GM10248 (cell line): ENCODE measurements at regions not wholly inside any gene's neighbourhood (a gene's known extent, or its start where the extent isn't known, plus 50 kb on each side); places are given as distances from the start of the nearest gene placed in this dataset.

Experiments
- CTCF ChIA-PET: fragments of 300-600 bp; sonication (Branson Sonifier 250); formaldehyde crosslinking; extraction: SDS; loops from one replicate; lab custom pipeline; 2021; ENCODE audit warnings: antibody characterized with exemption; lab: Yijun Ruan, JAX
- POLR2A ChIA-PET: fragments of 350-650 bp; sonication (Branson Sonifier 250); formaldehyde crosslinking; extraction: SDS; loops from one replicate; lab custom pipeline; 2020; ENCODE audit warnings: antibody characterized with exemption; lab: Yijun Ruan, JAX
- DNase-seq: peaks from one replicate; pipeline ENCODE4 v3.0.0; 2012; ENCODE audit errors: extremely low spot score
- TF ChIP-seq, protein P1 (sequence below): IDR thresholded peaks from 2 replicates; pipeline ENCODE4 v1.5.1; 2012; ENCODE audit warnings: mild to moderate bottlenecking, low read depth; ENCODE audit errors: extremely low read depth, missing control alignments, control extremely low read depth

DNA sequence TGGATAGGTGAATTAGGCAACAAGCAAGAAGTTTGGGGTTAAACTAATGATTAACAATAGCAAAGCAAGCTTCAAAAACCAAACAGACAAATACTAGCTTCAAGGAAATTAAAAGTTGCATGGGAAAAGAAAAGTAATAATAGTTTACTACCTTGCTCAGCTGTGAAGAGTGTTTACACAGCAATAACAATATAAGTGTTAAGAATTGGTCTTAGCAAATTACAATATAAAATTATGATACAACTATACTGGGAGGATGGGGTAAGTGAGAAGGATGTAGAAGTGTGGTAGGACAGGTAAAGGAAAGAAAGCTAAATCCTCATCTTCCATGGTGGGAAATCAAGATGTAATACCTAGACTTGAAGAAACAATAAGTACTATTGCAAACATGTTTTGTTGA is 137.7 kb upstream of the MAFB start:
- no peak for DNase-seq
- TF ChIP-seq, protein P1, sequence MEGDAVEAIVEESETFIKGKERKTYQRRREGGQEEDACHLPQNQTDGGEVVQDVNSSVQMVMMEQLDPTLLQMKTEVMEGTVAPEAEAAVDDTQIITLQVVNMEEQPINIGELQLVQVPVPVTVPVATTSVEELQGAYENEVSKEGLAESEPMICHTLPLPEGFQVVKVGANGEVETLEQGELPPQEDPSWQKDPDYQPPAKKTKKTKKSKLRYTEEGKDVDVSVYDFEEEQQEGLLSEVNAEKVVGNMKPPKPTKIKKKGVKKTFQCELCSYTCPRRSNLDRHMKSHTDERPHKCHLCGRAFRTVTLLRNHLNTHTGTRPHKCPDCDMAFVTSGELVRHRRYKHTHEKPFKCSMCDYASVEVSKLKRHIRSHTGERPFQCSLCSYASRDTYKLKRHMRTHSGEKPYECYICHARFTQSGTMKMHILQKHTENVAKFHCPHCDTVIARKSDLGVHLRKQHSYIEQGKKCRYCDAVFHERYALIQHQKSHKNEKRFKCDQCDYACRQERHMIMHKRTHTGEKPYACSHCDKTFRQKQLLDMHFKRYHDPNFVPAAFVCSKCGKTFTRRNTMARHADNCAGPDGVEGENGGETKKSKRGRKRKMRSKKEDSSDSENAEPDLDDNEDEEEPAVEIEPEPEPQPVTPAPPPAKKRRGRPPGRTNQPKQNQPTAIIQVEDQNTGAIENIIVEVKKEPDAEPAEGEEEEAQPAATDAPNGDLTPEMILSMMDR = no peak
- POLR2A ChIA-PET = no interaction called here
- CTCF ChIA-PET = interaction anchor here (1.7 kb wide), 1 partner anchor 29 kb away, joined by 5 read pairs; no protein-coding TSS in a partner anchor

GRCh38 chr20:40835321-40835720 is 146.3 kb upstream of the MAFB start:
- TF ChIP-seq, protein P1 = no peak
- DNase-seq = no peak
- ChIA-PET POLR2A (no interaction called here), CTCF (no interaction called here)

DNA sequence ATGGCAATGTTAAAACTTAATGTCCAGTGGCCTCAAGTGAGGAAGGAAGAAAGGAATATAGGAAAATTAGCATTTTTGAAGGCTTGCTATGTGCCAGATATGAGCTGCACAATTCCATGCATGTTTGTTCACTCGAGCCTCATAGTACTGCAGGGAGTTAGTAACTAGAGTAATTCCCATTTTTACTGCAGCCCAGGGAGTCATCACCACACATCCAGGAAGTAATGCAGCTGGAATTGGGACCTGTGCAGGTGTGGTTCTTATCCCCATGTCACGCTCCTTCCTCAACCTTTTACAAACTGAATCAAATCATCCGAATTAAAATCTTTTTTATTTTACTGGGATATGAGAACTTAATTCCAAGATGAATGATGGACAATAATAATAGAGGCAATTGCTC is 149.5 kb upstream of the MAFB start:
- TF ChIP-seq, protein P1 = no peak
- no peak for DNase-seq
- CTCF ChIA-PET = no interaction called here
- POLR2A ChIA-PET = interaction anchor here (0.6 kb wide), 1 partner anchor 582 kb away, joined by 5 read pairs; no protein-coding TSS in a partner anchor

DNA sequence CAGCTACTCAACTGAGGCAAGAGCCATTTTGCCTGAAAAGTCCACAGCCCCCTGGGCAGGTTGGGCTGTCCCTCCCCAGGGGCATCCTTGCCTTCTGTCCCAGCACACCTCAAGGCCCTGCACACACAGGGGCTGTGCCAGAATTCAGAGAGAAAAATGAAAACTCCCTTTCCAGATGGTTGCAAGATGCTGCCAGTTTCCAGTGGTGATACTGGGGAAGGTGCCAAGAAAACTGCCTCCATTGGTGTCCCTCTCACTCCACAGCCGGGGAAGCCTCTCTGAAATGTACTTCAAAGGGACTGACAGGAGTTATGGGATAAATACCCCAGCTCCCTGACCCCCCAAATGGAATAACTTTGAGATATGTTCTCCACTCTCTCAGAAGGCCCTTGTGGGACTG is 154.2 kb upstream of the MAFB start:
- POLR2A ChIA-PET = no interaction called here
- TF ChIP-seq, protein P1 = no peak
- no peak for DNase-seq
- CTCF ChIA-PET = interaction anchor here (1.3 kb wide), 1 partner anchor 12 kb away, joined by 3 read pairs; no protein-coding TSS in a partner anchor

GRCh38 chr20:40844332-40844731 is 155.3 kb upstream of the MAFB start:
- CTCF ChIA-PET = no interaction called here
- TF ChIP-seq, protein P1 = no peak
- POLR2A ChIA-PET = no interaction called here
- no peak for DNase-seq

GRCh38 chr20:40848096-40848495 is 159.1 kb upstream of the MAFB start:
- no peak for DNase-seq
- TF ChIP-seq, protein P1 = no peak
- ChIA-PET CTCF (interaction anchor here (1.0 kb wide), 1 partner anchor 9 kb away, joined by 3 read pairs; no protein-coding TSS in a partner anchor), POLR2A (no interaction called here)
